KMS-11 (cell line): ENCODE measurements at regions not wholly inside any gene's neighbourhood (a gene's known extent, or its start where the extent isn't known, plus 50 kb on each side); places are given as distances from the start of the nearest gene placed in this dataset.
A peak's percentile ranks its signal among the peaks of the same experiment; 100 is the strongest.

Source experiments
- H2AFZ ChIP-seq: fragments of 200-600 bp; sonication (generic); 2 replicates; pipeline ENCODE4 v1.6.1; 2016; ENCODE audit warnings: antibody characterized with exemption, mixed run types, low read depth
- H3K27ac ChIP-seq: fragments of 200-600 bp; sonication (generic); 2 replicates; pipeline ENCODE4 v1.6.1; 2016; ENCODE audit warnings: mild to moderate bottlenecking, mixed run types
- H3K27me3 ChIP-seq: fragments of 200-600 bp; sonication (generic); 2 replicates; pipeline ENCODE4 v1.6.1; 2017; ENCODE audit warnings: mild to moderate bottlenecking, low read depth, mixed run types, moderate library complexity; ENCODE audit not compliant: insufficient read depth
- H3K36me3 ChIP-seq: fragments of 200-600 bp; sonication (generic); 2 replicates; pipeline ENCODE4 v1.6.1; 2017; ENCODE audit warnings: mild to moderate bottlenecking, mixed run types; ENCODE audit not compliant: insufficient read depth
- H3K4me1 ChIP-seq: fragments of 200-600 bp; sonication (generic); 2 replicates; pipeline ENCODE4 v1.6.1; 2016; ENCODE audit warnings: mild to moderate bottlenecking, low read depth, mixed run types; ENCODE audit not compliant: poor library complexity, severe bottlenecking
- H3K4me2 ChIP-seq: fragments of 200-600 bp; sonication (generic); 2 replicates; pipeline ENCODE4 v1.7.0; 2016; ENCODE audit warnings: mild to moderate bottlenecking, mixed run types
- H3K4me3 ChIP-seq: fragments of 200-600 bp; sonication (generic); IDR thresholded peaks from 2 replicates; pipeline ENCODE4 v1.6.1; 2017; ENCODE audit warnings: low read depth, low read length, mixed read lengths; ENCODE audit not compliant: insufficient read depth
- H3K79me2 ChIP-seq: fragments of 200-600 bp; sonication (generic); 2 replicates; pipeline ENCODE4 v1.6.1; 2016; ENCODE audit warnings: low read depth, mixed run types; ENCODE audit not compliant: insufficient read depth
- H3K9ac ChIP-seq: fragments of 200-600 bp; sonication (generic); 2 replicates; pipeline ENCODE4 v1.6.1; 2016; ENCODE audit warnings: mild to moderate bottlenecking, mixed run types
- H4K20me1 ChIP-seq: fragments of 200-600 bp; sonication (generic); 2 replicates; pipeline ENCODE4 v1.6.1; 2016; ENCODE audit warnings: mild to moderate bottlenecking, mixed run types; ENCODE audit not compliant: insufficient read depth
- CTCF ChIP-seq: fragments of 200-600 bp; sonication (generic); conservative IDR thresholded peaks from 2 replicates; pipeline ENCODE4 v1.6.1; 2017; ENCODE audit warnings: low read depth, mild to moderate bottlenecking, antibody characterized with exemption, low read length, moderate library complexity, mixed read lengths

GRCh38 chr15:95684693-95685115 is 645.8 kb upstream of the NR2F2 start:
- no peak overlapping the region for H3K4me3 ChIP-seq
- no peaks in the 10 kb centered on the region for H3K36me3 ChIP-seq
- TF ChIP-seq CTCF: no peak
- no peaks in the 10 kb centered on the region for H3K79me2 ChIP-seq
- H3K27ac ChIP-seq: no peak overlapping the region
- no peak overlapping the region for H3K4me2 ChIP-seq
- H3K27me3 ChIP-seq: no peaks in the 10 kb centered on the region
- H2AFZ ChIP-seq: no peak overlapping the region
- no peaks in the 10 kb centered on the region for H4K20me1 ChIP-seq
- no peak overlapping the region for H3K9ac ChIP-seq
- peaks cover 21% of the 10 kb centered on the region for H3K4me1 ChIP-seq

GRCh38 chr15:95687061-95687460 is 643.4 kb upstream of the NR2F2 start:
- H3K27me3 ChIP-seq: no peaks in the 10 kb centered on the region
- no peak overlapping the region for H3K4me3 ChIP-seq
- no peak overlapping the region for H3K4me2 ChIP-seq
- no peaks in the 10 kb centered on the region for H3K79me2 ChIP-seq
- H2AFZ ChIP-seq: no peak overlapping the region
- no peaks in the 10 kb centered on the region for H4K20me1 ChIP-seq
- no peaks in the 10 kb centered on the region for H3K36me3 ChIP-seq
- TF ChIP-seq CTCF: no peak
- peaks cover 41% of the 10 kb centered on the region for H3K4me1 ChIP-seq
- no peak overlapping the region for H3K27ac ChIP-seq
- no peak overlapping the region for H3K9ac ChIP-seq

DNA sequence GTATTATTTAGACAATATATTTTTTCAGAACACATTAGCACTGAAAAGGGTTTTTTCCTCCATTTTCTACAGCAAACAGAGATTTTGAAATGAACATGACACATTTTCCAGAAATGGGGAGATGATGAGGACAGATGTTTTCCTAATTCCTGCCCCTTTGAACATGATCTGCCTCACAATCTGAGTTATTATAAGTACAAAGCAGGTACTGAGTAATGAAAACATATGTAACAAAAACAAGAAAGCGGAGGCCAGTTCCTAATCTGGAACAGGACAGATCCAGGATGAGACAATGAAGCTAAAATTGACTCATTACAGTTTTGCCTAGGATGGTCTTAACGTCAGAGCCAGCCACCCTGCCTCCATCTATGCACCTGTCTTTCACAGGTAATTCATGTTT is 642.8 kb upstream of the NR2F2 start:
- Histone ChIP-seq H3K4me1 (peaks cover 47% of the 10 kb centered on the region), H4K20me1 (no peaks in the 10 kb centered on the region), H3K4me2 (no peak overlapping the region), H3K36me3 (no peaks in the 10 kb centered on the region), H3K27me3 (no peaks in the 10 kb centered on the region), H3K9ac (no peak overlapping the region), H3K4me3 (no peak overlapping the region), H2AFZ (no peak overlapping the region), H3K27ac (no peak overlapping the region), H3K79me2 (no peaks in the 10 kb centered on the region)
- TF ChIP-seq CTCF: no peak

DNA sequence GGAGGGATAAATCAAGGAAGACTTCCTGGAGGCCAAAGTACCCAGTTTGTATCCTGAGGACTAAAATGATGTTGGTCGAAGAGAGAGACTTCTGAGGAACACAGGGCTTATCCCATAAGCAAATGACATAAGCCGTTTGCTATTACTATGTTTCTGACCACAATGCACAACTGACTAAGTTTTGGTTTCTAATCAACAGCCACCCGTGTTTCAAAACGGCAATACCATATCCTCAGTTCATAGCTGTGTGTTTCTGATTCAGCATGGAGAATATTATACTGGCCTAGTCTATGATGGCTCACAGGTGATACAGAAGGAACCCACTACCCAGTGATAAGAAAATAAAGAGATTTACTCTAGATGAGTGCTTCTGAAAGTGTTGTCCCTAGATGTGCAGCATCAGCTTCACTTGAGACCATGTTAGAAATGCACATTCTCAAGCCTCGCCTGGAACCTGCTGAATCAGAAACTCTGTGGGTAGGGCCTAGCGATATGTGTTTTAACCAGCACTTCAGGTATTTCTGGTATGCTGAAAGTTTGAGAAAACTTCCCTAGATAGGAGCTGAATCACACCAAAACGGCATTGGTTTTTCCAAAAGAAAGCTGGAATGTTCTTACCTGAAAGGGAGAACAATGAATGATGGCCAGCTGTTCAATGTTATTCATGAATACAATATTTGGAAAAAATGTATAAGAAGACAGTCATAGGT is 639.7 kb upstream of the NR2F2 start:
- no peaks in the 10 kb centered on the region for H3K36me3 ChIP-seq
- H3K4me3 ChIP-seq: no peak overlapping the region

More for the DNA sequence above, 639.7 kb upstream of the NR2F2 start:
- Histone ChIP-seq H4K20me1 (no peaks in the 10 kb centered on the region), H3K27me3 (no peaks in the 10 kb centered on the region), H3K4me1 (peaks cover 44% of the 10 kb centered on the region), H3K79me2 (no peaks in the 10 kb centered on the region), H3K4me2 (peak overlapping the region; percentile 72), H3K27ac (peak overlapping the region; percentile 88), H3K9ac (peak overlapping the region; percentile 31), H2AFZ (peak overlapping the region; percentile 7; the same call in 1 of the 2 replicates)
- no peak for TF ChIP-seq CTCF
